WERI-Rb-1 (cell line): ENCODE measurements at regions not wholly inside any gene's neighbourhood (a gene's known extent, or its start where the extent isn't known, plus 50 kb on each side); places are given as distances from the start of the nearest gene placed in this dataset.

Source experiments
- DNase-seq: peaks from one replicate; pipeline ENCODE4 v3.0.0-alpha.2; 2020
- H3K27ac ChIP-seq: fragments of 250-450 bp; sonication (Bioruptor Pico); 2 replicates; pipeline ENCODE4 v1.5.1; 2020; ENCODE audit warnings: mild to moderate bottlenecking, moderate library complexity
- H3K27me3 ChIP-seq: fragments of 250-450 bp; sonication (Bioruptor Pico); 2 replicates; pipeline ENCODE4 v1.5.1; 2021; ENCODE audit warnings: mild to moderate bottlenecking, low read depth, moderate library complexity; ENCODE audit not compliant: insufficient read depth, severe bottlenecking
- H3K36me3 ChIP-seq: fragments of 250-450 bp; sonication (Bioruptor Pico); 2 replicates; pipeline ENCODE4 v1.5.1; 2020; ENCODE audit warnings: mild to moderate bottlenecking, moderate library complexity
- H3K4me3 ChIP-seq: 2 replicates; pipeline ENCODE4 v1.5.1; 2011; ENCODE audit warnings: low read depth, mild to moderate bottlenecking, control low read depth, low read length
- H3K9me3 ChIP-seq: fragments of 250-450 bp; sonication (Bioruptor Pico); 2 replicates; pipeline ENCODE4 v1.5.1; 2021; ENCODE audit warnings: mild to moderate bottlenecking, moderate library complexity; ENCODE audit not compliant: severe bottlenecking
- TF ChIP-seq, protein P1 (sequence below): IDR thresholded peaks from 2 replicates; pipeline ENCODE4 v1.5.1; 2011; ENCODE audit warnings: low read depth, mild to moderate bottlenecking, control low read depth, inconsistent platforms, low read length

DNA sequence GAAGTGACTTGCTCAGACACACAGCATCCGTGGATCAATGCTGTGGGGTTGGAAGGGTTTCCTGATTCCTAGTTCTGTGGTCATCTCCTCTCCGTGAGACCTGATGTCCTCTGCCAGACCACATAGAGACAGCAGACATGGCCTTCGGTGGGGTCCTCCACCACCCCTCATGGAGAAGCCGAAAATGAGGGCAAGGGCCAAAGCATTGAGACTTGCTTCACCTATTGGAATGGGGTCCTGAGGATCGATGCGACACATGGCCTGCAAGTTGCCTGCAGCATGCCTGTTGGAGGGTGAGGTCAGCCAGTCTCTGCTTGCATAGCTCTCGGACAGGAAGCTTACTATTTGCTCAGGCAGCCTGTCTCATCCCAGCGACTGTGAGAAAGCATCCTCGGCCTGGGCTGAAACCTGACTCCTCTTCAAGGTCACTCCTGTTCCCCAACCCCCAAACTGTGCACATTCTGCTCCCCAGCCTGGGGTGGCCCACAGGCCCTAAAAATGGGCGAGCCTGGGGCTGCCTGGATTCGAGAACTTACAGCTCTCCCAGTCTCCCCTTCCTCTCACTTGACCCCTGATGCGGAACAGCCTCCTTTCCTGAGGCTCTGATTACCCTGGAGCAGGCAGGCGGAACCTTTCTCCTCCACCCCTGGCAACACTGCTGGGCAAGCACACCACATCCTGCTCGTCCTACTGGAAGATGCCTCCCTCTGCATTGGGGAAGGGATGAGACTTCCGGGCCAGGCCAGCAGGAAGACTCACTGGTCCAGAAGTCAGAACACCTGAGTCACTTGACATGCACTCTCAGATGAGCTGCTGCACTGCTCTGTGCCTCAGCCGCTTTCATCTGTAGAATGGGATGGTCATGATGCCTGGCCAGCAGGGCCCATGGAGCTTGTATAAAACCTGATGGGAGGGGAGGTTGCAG lies 186.9 kb downstream of the RGS3 start:
- Histone ChIP-seq H3K27ac (no peak overlapping the region), H3K36me3 (no peaks in the 10 kb centered on the region), H3K27me3 (no peaks in the 10 kb centered on the region), H3K9me3 (no peaks in the 10 kb centered on the region), H3K4me3 (no peak overlapping the region)
- TF ChIP-seq, protein P1, sequence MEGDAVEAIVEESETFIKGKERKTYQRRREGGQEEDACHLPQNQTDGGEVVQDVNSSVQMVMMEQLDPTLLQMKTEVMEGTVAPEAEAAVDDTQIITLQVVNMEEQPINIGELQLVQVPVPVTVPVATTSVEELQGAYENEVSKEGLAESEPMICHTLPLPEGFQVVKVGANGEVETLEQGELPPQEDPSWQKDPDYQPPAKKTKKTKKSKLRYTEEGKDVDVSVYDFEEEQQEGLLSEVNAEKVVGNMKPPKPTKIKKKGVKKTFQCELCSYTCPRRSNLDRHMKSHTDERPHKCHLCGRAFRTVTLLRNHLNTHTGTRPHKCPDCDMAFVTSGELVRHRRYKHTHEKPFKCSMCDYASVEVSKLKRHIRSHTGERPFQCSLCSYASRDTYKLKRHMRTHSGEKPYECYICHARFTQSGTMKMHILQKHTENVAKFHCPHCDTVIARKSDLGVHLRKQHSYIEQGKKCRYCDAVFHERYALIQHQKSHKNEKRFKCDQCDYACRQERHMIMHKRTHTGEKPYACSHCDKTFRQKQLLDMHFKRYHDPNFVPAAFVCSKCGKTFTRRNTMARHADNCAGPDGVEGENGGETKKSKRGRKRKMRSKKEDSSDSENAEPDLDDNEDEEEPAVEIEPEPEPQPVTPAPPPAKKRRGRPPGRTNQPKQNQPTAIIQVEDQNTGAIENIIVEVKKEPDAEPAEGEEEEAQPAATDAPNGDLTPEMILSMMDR: no peak
- DNase-seq: no peak

DNA sequence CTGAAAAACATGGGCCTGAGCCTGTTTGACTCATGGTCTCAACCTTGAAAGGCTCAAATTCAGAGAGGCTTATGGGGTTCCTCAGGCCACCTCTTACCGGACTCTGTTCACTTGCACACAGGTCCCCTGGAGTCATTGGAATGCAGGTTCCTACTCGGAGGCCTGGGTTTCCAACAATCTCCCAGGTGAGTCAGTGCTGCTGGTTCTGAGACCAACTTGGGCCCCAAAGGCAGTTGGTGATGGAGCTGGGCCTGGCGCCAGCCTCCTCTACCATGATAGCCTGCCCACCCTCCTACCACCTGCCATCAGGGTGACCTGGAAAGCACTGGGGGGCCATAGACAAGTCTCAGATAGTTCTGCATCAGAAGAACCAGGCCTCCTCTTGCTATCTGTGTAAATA lies 188.4 kb downstream of the RGS3 start:
- Histone ChIP-seq H3K27ac (no peak overlapping the region), H3K27me3 (no peaks in the 10 kb centered on the region), H3K9me3 (no peaks in the 10 kb centered on the region), H3K36me3 (no peaks in the 10 kb centered on the region), H3K4me3 (no peak overlapping the region)
- no peak for DNase-seq
- TF ChIP-seq, protein P1: no peak

DNA sequence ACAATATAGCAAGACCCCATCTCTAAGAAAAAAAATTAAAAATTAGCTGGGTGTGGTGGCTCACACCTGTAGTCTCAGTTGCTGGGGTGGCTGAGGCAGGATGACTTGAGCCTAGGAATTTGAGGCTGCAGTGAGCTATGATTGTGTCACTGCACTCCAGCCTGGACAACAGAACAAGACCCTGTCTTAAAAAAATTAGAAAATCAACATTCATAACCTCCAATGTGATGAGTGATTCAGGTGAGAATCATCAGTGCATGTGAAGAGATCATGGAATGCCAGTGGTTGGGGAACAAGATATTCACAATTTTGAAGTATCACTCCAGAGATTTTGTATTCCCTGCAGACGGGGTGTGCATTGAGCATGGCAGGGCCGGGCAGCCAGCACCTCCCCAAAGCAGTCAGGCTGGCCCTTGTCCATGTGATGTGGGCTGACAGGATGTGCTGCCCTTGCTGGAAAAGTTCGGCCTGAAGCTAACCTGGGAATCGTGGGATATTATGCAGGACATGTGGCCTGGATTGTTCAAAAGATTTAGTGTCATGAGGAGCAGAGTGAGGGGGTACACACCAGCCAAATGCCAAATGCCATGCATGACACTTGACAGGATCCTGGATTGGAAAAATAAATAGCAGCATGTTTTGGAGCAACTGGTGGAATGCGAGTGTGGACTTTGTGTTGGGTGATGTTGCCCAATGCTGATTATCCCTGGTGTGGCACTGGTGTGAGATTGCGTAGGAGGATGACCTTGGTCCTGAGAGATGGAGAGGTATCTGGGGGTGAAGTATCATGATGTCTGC lies 189.0 kb downstream of the RGS3 start:
- no peak for DNase-seq
- H3K4me3 ChIP-seq: no peak overlapping the region
- TF ChIP-seq, protein P1: no peak

DNA sequence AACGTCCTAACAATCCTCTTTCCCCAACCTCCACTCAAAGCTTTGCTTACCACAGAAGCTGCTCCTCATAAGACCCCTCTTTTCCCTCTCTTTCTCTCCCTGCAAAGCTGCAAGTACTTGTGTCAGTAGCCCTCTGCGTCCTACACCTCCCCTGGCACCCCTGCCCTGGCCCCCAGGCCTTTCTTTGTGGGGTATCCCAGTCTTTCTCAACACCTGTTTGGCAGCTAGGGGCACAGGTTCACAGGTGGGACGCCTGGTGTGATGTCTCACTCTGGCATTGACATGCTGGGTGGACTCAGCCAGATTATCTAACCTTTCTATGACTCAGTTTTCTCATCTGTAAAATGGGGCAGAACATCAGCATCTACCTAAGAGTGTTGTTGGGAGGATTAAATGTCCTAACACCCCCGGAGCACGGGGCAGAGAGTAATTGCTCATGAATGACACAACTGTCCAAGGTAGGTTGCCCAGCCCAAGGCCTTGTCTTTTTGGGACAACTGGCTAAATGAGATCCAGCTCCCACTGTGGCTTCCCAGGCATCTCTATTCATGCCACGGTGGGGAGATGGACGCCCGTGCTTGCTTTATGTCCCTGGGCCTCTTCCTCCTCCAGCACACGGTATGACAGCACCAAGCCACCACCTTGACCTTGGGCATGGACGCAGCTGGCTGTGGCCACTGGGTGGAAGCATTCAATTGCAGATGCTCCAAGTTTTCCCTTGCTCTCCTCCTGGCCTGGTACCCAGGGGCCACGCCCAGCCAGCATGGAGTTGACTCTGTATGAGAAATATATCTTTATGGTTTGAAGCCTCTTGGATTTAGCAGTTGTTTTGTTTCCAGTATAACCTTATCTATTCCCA lies 190.4 kb downstream of the RGS3 start:
- Histone ChIP-seq H3K9me3 (no peaks in the 10 kb centered on the region), H3K27ac (no peak overlapping the region), H3K27me3 (no peaks in the 10 kb centered on the region), H3K36me3 (no peaks in the 10 kb centered on the region), H3K4me3 (no peak overlapping the region)
- no peak for DNase-seq
- TF ChIP-seq, protein P1: no peak

More for the DNA sequence above, 189.0 kb downstream of the RGS3 start:
- Histone ChIP-seq H3K9me3 (no peaks in the 10 kb centered on the region), H3K27me3 (no peaks in the 10 kb centered on the region), H3K27ac (no peak overlapping the region), H3K36me3 (no peaks in the 10 kb centered on the region)

DNA sequence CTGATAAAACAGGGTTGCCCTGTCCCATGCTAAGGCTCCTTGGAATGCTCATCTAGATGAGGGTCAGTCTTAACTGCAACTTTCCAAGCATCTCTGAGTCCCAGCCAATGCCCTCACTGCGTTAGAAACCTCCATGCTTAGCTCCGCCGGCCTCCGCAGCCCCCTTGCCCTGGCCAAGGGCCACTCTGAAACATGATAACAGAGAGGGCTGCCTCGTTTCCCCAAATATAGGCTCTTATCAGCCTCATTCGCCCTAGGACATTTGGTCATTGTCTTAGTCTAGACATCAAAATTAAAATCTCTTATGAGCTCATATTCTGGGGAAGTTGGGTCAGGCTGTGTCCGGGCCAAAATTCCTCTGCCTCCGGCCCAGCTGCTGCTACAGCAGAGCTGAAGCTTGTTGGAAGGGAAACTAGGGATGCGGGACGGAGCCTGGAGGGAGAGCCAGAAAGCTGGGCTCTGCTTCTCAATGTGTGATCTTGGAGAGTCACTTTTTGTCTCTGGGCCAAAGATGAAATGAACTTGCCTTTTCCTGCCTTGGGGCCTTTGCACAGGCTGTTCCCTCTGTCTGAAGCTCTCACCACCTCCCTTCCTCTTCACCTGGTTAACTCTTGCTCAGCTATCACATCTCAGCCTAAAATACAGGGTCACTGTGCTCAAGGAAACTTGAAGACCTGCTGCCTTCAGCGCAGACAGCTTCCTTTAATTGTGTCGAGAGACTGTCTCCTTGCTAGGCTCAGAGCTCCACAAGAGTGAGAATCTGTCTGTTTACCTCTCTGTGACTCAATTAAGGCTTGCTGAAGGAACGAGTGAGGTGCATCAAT lies 191.3 kb downstream of the RGS3 start:
- peak overlapping the region; percentile 61 for H3K27ac ChIP-seq
- H3K4me3 ChIP-seq: no peak overlapping the region
- no peaks in the 10 kb centered on the region for H3K9me3 ChIP-seq
- DNase-seq: no peak
- no peaks in the 10 kb centered on the region for H3K27me3 ChIP-seq
- TF ChIP-seq, protein P1: no peak
- no peaks in the 10 kb centered on the region for H3K36me3 ChIP-seq
